ENCODE measurements at regions not wholly inside any gene's neighbourhood (a gene's known extent, or its start where the extent isn't known, plus 50 kb on each side); places are given as distances from the start of the nearest gene placed in this dataset.

DNA sequence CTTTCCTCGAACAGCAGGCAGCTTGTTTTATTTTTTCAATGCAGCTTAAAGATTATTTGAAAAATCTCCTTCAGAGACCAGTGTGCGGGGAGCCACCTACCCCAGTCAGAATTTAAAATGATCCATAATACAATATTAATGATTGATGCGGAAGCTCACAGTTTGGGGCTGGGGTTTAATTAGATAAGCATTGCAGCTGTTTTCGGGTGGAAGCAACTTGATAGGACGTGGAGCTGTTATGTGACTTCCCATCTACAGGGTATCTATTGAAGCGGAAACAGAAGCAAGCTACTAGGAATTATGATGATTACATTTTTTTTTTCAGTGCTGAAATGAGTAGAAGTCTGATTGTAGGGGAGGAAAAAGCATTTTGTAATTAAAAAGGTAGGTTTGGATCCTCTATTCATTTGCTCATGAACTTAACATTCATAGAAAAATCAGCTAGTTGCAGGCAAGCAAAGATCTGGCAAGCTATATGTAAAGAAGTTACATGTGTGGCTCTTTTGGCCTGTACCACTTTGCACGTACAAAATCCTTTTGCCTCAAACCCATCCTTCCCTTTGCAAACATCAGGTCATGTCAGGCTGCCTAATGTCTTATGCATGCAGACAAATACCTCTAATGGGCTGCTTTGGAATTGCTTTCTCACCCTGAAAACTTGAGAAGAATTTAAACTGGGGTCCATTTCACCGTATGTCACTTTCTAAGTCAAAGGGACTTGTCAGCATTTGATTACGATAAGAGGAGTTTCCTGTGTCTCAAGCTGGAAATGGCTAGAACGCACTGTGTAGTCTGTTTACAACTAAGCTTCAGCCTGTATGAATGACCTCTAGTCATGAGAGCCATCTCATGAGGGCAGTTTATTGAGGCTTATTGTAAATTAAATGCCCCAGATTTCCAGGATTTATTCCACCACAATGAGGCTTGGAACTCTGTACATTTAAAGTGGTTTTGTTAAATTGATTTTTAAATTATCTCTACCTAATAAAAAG lies 267.1 kb upstream of the TMTC4 start:
- TF ChIP-seq, protein P1, sequence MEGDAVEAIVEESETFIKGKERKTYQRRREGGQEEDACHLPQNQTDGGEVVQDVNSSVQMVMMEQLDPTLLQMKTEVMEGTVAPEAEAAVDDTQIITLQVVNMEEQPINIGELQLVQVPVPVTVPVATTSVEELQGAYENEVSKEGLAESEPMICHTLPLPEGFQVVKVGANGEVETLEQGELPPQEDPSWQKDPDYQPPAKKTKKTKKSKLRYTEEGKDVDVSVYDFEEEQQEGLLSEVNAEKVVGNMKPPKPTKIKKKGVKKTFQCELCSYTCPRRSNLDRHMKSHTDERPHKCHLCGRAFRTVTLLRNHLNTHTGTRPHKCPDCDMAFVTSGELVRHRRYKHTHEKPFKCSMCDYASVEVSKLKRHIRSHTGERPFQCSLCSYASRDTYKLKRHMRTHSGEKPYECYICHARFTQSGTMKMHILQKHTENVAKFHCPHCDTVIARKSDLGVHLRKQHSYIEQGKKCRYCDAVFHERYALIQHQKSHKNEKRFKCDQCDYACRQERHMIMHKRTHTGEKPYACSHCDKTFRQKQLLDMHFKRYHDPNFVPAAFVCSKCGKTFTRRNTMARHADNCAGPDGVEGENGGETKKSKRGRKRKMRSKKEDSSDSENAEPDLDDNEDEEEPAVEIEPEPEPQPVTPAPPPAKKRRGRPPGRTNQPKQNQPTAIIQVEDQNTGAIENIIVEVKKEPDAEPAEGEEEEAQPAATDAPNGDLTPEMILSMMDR (IDR thresholded peaks at IDR 0.05), result no peak
- H3K9me3 ChIP-seq, result no peaks in the 10 kb centered on the region
- ATAC-seq (ENCODE audit: insufficient number of reproducible peaks, low FRiP score, low read depth) (no peak), DNase-seq (ENCODE audit: low spot score) (no peak)
- H3K27me3 ChIP-seq (replicated peaks; ENCODE audit: insufficient read depth), result no peaks in the 10 kb centered on the region
- no peak overlapping the region for H3K4me3 ChIP-seq
- H3K27ac ChIP-seq, result no peak overlapping the region
- no peaks in the 10 kb centered on the region for H3K4me1 ChIP-seq (ENCODE audit: control insufficient read depth in 1 of 2, low read depth in 2 of 2)
- H3K36me3 ChIP-seq, result no peaks in the 10 kb centered on the region

DNA sequence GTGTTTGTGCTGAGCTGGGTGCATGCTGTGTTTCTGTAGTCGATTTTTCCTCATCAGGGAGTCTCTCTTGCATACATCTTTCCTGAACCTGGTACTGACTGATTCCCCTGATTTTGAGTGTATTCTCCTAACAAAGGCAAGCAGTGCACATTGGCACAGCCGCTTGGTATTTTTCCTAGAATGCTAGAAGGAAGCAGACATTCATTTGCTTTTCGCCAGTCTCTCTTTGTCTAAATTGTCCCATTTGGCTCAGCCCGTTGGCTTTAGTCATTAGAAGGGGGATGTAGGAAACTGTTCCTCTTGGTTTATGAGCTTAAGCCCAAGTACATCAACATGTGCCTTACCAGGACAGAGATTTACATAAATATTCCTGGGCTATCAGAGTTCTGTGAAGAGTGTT lies 266.1 kb upstream of the TMTC4 start:
- Histone ChIP-seq H3K27ac (no peak overlapping the region), H3K9me3 (no peaks in the 10 kb centered on the region), H3K36me3 (no peaks in the 10 kb centered on the region), H3K4me3 (no peak overlapping the region), H3K27me3 (replicated peaks; ENCODE audit: insufficient read depth) (no peaks in the 10 kb centered on the region), H3K4me1 (ENCODE audit: control insufficient read depth in 1 of 2, low read depth in 2 of 2) (no peaks in the 10 kb centered on the region)
- DNase-seq (ENCODE audit: low spot score), result no peak
- ATAC-seq (ENCODE audit: insufficient number of reproducible peaks, low FRiP score, low read depth), result no peak
- TF ChIP-seq, protein P1 (IDR thresholded peaks at IDR 0.05), result no peak

DNA sequence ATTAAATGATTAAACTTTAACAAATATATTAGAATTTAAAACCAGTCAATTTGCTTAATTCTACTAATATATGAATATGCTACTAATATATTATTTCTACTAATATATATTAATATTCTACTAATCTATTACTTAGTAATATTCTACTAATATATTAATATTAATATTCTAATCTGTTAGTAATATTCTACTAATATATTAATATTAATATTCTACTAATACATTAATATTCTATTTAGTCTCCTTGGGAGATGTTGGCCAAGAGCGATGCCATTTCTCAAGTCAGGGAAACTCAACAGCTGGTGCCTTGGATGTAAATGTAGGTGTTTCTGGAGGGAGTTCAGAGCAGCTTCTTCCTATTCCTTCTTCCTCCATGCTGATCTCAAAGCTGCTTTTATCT lies 259.2 kb upstream of the TMTC4 start:
- DNase-seq (ENCODE audit: low spot score), result no peak
- Histone ChIP-seq H3K9me3 (no peaks in the 10 kb centered on the region), H3K27ac (no peak overlapping the region), H3K27me3 (replicated peaks; ENCODE audit: insufficient read depth) (no peaks in the 10 kb centered on the region), H3K36me3 (no peaks in the 10 kb centered on the region), H3K4me1 (ENCODE audit: control insufficient read depth in 1 of 2, low read depth in 2 of 2) (no peaks in the 10 kb centered on the region), H3K4me3 (no peak overlapping the region)
- TF ChIP-seq, protein P1 (IDR thresholded peaks at IDR 0.05), result no peak
- ATAC-seq (ENCODE audit: insufficient number of reproducible peaks, low FRiP score, low read depth), result no peak

DNA sequence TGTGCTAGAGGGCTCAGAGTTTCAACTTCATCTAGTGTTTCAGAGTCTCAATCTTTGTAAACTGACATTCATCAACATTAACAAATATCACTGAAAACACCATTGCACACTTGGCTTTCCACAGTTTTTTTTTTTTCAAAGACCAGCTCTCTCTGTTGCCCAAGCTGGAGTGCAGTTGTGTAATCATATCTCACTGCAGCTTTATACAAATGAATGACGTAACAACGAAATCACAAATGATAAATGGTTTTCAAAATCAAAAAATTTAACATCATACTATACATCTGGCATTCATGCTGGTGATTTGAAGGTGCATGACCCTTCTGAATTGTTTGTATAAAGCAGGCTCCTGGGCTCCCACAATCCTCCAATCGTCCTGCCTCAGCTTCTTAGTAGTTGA lies 248.0 kb upstream of the TMTC4 start:
- no peak for ATAC-seq (ENCODE audit: insufficient number of reproducible peaks, low FRiP score, low read depth)
- H3K9me3 ChIP-seq, result no peaks in the 10 kb centered on the region
- DNase-seq (ENCODE audit: low spot score), result no peak
- H3K36me3 ChIP-seq, result no peaks in the 10 kb centered on the region
- H3K27me3 ChIP-seq (replicated peaks; ENCODE audit: insufficient read depth), result no peaks in the 10 kb centered on the region
- no peak overlapping the region for H3K4me3 ChIP-seq
- TF ChIP-seq, protein P1 (IDR thresholded peaks at IDR 0.05), result no peak
- H3K4me1 ChIP-seq (ENCODE audit: control insufficient read depth in 1 of 2, low read depth in 2 of 2), result no peaks in the 10 kb centered on the region
- H3K27ac ChIP-seq, result no peak overlapping the region

DNA sequence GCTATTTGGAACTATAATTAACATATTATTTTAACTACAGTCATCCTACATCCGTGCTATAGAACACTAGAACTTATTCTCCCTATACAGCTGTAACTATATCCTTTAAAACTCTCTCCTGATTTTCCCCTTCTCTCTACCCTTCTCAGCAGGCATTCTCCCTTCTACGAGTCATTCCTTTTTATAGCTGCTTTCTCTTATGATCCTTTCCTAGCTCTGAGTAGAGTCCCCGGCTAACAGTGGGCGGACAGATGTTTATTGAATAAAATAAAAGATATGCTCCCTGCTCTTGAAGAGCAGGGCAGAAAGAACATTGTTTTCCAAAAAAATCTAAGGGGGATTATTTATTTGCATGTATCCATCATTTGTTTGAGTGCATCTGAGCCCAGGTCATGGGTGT lies 246.5 kb upstream of the TMTC4 start:
- no peak overlapping the region for H3K27ac ChIP-seq
- H3K4me1 ChIP-seq (ENCODE audit: control insufficient read depth in 1 of 2, low read depth in 2 of 2), result no peaks in the 10 kb centered on the region
- H3K4me3 ChIP-seq, result no peak overlapping the region
- TF ChIP-seq, protein P1 (IDR thresholded peaks at IDR 0.05), result no peak
- ATAC-seq (ENCODE audit: insufficient number of reproducible peaks, low FRiP score, low read depth), result no peak
- no peaks in the 10 kb centered on the region for H3K27me3 ChIP-seq (replicated peaks; ENCODE audit: insufficient read depth)
- no peaks in the 10 kb centered on the region for H3K9me3 ChIP-seq
- DNase-seq (ENCODE audit: low spot score), result no peak
- H3K36me3 ChIP-seq, result no peaks in the 10 kb centered on the region

All from thoracic aorta (tissue), 2 donors.